Prostate gland (tissue), 2 donors: ENCODE measurements at regions not wholly inside any gene's neighbourhood (a gene's known extent, or its start where the extent isn't known, plus 50 kb on each side); places are given as distances from the start of the nearest gene placed in this dataset.

ENCODE experiments used
- CTCF ChIP-seq, 4 experiments: fragments of 200-600 bp in 2 of 4; fragments of 450-650 bp in 2 of 4; sonication (generic) in 2 of 4; IDR thresholded peaks; 1 replicate in 3 of 4; 2 replicates in 1 of 4; pipeline ENCODE4 v1.5.1; 2016 to 2019; ENCODE audit warnings: antibody characterized with exemption in 4 of 4, mild to moderate bottlenecking in 2 of 4, moderate library complexity in 2 of 4
- POLR2A ChIP-seq: fragments of 450-650 bp; IDR thresholded peaks from one replicate; pipeline ENCODE4 v1.6.1; 2016; ENCODE audit warnings: antibody characterized with exemption, mild to moderate bottlenecking
- POLR2AphosphoS5 ChIP-seq: sonication (generic); formaldehyde crosslinking; IDR thresholded peaks from one replicate; pipeline ENCODE4 v1.6.1; 2017; ENCODE audit warnings: antibody characterized with exemption

GRCh38 chr9:80305136-80305535, 733.4 kb downstream of the TLE4 start:
- TF ChIP-seq CTCF (IDR thresholded peaks at IDR 0.05) (no peak), POLR2A (no peak), POLR2AphosphoS5 (no peak)
